EL (cell line): ENCODE measurements at regions not wholly inside any gene's neighbourhood (a gene's known extent, or its start where the extent isn't known, plus 50 kb on each side); places are given as distances from the start of the nearest gene placed in this dataset.
"Not testable (repeated sequence)": the region's sequence is repeated elsewhere in the genome, so short reads cannot be mapped to it uniquely, and the experiment has no call there.

Source experiments
- DNase-seq: peaks from one replicate; pipeline ENCODE4 v3.0.0-alpha.2; 2016

GRCh38 chr7:149930374-149931068, 56.8 kb downstream of the ATP6V0E2 start:
- peak; percentile 18 for DNase-seq

GRCh38 chr7:149933776-149934175, 60.0 kb downstream of the ATP6V0E2 start:
- DNase-seq: not testable (repeated sequence)

- DNase-seq: not testable (repeated sequence)
Measured at GRCh38 chr7:149947346-149947745, 73.6 kb downstream of the ATP6V0E2 start.

DNA sequence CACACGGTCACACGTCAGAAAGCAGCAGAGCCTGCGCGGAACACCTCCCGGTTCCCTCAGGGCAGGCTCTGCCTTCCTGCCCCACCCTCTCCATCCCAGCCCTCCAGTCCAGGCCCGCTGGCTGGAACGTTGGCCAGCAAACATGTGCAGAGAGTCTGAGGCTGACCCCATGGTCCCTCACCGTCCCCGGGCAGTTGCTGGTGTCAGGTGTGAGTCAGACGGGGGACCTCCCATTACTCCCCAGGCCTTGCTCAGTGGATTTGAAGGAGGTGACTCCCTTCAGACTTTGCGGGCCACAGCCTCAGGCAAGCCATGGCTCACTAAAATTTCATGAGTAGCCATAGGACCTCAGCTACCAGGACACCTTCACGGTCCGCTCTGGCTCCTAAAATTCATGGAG, 74.7 kb downstream of the ATP6V0E2 start:
- not testable (repeated sequence) for DNase-seq

DNA sequence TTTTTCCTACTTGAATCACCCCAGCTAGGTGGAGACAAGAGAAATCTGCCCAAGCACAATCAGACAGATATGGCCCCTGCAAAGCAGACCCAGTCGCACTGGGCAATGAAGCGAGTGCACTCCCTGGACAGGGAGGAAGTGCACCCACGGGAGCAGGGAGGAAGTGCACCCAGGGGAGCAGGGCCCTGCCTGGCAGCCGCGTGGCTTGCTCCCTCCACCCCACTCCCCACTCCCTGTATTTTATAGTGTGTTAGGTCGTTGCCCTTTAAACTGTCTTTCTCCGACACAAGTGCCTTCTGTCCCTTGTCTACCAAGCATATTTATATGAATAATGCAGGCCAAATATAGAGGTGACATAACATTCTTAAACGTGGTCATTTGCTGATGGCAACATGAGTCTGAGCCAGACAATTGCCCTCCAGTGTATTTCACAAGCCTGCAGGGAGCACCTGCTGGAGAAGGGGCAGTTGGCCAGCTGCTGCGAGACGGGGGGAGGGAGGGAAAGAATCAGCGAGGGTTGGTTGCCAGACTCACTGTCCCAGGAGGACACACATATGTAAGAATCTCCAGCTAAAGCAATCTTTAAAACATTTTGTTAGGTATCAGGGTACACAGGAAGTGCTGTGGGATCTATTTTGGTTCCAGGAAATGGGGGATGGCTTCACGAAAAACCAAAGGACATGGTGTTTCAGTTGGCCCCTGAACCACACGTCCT, 76.3 kb downstream of the ATP6V0E2 start:
- not testable (repeated sequence) for DNase-seq

GRCh38 chr7:149950578-149950924, 76.8 kb downstream of the ATP6V0E2 start:
- not testable (repeated sequence) for DNase-seq

DNA sequence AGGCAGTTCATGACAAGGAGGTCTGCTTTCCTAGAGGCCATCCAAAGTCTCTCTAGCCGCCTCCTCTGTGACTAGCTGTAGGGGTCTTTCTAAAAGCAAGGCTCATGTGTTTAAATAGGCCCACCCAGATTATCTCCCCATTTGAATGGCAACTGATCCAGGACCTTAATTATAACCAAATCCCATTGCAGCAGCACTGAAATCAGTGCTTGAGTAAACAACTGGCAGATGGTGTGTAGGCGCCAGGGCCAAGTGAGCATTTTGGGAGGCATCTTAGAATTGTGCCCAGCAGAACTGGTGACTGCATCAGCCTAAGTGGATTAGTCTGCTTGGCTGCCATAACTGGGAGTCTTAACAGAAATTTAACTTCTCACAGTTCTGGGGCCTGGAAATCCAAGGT, 77.8 kb downstream of the ATP6V0E2 start:
- DNase-seq: not testable (repeated sequence)

DNA sequence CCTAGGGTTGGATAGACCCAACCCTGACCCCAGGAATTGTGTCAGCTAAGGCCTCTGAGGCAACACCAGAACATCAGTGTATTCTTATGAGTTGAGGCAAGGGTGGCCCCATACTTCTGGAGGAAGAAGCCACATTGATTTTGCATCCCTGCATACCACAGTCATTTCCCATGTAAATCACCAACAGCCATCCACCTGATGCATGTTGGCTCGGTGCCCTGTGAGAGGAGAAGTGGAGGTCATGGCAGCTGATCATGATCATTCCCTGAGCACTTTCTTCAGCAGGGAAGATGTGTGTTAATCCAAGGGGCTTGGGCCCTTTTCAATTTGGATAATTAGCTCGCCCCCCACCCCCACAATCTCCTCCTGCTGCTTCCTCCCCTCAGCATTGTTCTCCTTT, 85.1 kb downstream of the ATP6V0E2 start:
- DNase-seq: not testable (repeated sequence)

DNA sequence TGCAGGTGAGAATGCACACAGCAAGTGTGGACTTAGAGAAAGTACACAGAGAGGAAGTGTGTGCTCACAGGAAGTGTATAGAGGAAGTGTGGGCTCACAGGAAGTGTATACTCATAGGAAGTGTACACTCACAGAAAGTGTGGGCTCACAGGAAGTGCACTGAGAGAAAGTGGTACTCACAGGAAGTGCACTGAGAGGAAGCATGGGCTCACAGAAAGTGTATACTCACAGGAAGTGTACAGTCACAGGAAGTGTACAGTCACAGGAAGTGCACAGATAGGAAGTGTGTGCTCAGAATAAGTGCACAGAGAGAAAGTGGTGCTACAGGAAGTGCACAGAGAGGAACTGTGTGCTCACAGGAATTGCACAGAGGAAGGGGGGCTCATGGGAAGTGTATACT, 87.1 kb downstream of the ATP6V0E2 start:
- not testable (repeated sequence) for DNase-seq

DNA sequence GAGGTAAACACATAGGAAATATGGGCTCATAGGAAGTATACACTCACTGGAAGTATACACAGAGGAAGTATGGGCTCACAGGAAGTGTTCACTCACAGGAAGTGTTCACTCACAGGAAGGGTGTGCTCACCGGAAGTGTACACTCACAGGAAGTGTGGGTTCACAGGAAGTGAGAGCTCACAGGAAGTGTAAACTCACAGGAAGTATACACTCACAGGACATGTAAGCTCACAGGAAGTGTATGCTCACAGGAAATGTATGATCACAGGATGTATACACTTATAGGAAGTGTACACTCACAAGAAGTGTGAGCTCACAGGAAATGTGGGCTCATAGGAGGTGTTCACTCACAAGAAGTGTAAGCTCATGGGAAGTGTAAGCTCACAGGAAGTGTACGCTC, 88.1 kb downstream of the ATP6V0E2 start:
- not testable (repeated sequence) for DNase-seq

GRCh38 chr7:149962685-149963319, 89.0 kb downstream of the ATP6V0E2 start:
- DNase-seq: not testable (repeated sequence)

- not testable (repeated sequence) for DNase-seq
Measured at GRCh38 chr7:149963985-149964384, 90.2 kb downstream of the ATP6V0E2 start.

DNA sequence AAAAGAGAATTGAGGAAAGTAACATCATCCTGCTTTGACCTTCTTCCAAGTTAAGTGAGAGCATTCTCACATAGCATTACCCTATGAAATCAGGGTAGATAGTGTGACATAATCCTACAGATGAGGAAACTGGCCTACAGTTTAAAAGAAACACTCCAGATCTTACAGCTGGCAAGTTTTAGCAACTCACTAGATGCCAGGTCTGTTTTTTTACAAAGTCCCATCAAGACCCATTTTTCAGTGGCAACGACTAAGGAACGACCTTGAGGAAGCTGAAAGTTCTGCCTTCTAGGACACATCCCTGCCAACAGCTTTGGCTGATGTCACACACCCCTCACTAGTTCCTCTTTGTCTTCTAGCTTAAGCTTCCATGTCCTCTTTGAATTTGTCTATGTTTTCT, 92.7 kb downstream of the ATP6V0E2 start:
- DNase-seq: not testable (repeated sequence)

DNA sequence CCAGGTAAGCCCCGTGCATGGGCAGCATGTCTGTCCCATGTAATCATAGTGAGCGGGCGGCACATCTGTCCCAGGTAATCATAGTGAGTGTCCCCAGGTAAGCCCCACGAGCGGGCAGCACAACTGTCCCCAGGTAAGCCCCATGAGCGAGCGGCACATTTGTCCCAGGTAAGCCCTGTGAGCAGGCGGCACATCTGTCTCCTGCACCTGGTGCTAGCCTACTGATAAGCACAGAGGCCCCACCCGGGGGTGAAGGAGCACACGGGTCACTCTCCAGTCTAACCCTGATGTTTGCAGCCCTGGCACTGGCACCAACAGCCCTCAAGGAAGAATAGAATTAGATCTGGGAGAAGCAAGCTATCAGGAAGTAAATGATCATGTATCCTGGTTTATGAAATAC, 99.2 kb downstream of the ATP6V0E2 start:
- DNase-seq: not testable (repeated sequence)

DNA sequence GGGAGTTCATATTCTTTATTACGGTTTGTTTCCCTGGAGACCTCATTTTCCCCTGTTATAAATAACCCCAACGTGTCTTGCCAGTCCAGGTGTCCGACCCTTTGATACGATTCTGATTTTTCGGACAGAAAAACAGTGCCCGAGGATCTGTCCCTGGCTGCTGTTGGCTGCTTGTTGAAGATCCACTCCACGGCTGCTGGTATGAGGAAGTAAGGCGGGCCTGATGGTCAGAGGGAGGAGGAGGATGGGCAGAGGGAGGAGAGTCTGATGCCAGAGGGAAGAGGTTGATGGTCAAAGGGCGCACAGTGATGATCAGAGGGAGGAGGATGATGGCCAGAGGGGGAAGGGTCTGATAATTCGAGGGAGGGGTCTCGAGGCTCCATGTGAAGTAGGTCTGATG, 99.9 kb downstream of the ATP6V0E2 start:
- not testable (repeated sequence) for DNase-seq

DNA sequence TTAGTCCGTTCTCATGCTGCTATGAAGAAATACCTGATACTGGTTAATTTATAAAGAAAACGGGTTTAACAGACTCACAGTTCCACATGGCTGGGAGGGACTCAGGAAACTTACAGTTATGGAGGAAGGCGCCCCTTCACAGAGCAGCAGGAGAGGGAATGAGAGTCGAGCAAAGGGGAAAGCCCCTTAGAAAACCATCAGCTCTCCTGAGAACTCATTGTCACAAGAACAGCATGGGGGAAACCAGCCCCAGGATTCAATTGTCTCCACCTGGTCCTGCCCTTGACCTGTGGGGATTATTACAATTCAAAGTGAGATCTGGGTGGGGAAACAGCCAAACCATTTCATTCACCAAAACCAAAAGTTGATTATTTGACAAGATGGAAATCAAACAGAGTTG, 101.8 kb downstream of the ATP6V0E2 start:
- DNase-seq: not testable (repeated sequence)

DNA sequence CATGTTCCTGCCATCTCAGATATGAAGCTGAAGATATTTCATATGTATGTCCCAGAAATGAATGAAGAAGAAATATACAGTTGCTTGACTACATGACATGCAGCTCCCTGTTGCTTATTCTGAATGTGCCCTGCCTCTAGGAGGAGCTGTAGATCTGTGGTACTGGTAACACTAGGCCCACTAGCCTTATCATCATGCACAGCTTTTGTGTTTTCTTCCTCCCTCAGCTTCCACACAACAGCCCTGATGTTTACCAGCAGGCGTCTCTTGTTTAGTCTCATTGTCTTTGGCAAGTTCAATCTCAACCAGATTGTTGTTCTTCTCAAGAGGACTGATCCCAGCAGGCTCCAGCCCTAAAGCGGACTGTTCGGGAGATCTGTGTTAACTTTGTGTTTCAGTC, 104.8 kb downstream of the ATP6V0E2 start:
- DNase-seq: not testable (repeated sequence)

- not testable (repeated sequence) for DNase-seq
Measured at GRCh38 chr7:149978944-149979343, 105.2 kb downstream of the ATP6V0E2 start.

GRCh38 chr7:149982537-149983112, 108.9 kb downstream of the ATP6V0E2 start:
- DNase-seq: not testable (repeated sequence)

GRCh38 chr7:149986866-149987265, 113.1 kb downstream of the ATP6V0E2 start:
- not testable (repeated sequence) for DNase-seq

- DNase-seq: not testable (repeated sequence)
Measured at GRCh38 chr7:149991652-149992302, 118.0 kb downstream of the ATP6V0E2 start.

DNA sequence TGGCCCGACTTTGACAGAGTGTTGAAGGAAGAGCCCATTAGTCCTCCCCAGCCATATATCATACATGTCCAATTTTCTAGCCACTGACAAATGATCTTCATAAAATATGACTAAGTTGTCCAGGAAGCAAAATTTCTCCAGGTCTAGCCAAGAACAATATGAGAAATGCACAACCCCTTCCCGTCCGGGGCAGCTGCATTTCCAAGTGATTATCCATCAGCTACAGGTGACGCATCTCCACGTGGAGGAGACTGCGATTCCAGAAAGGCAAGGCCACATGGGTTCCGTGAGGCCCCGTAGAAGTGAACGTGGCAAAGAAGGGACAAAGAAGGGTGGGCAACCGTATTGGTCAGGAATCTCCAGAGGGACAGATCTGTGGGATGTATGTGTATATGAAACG, 118.6 kb downstream of the ATP6V0E2 start:
- DNase-seq: not testable (repeated sequence)
